B cell (primary cell): ENCODE measurements at regions not wholly inside any gene's neighbourhood (a gene's known extent, or its start where the extent isn't known, plus 50 kb on each side); places are given as distances from the start of the nearest gene placed in this dataset.

Experiments used
- EZH2 ChIP-seq: IDR thresholded peaks from 2 replicates; pipeline ENCODE4 v1.6.1; 2012; ENCODE audit warnings: borderline replicate concordance, low read depth, mild to moderate bottlenecking, moderate library complexity, low read length; ENCODE audit not compliant: insufficient read depth, poor library complexity, severe bottlenecking
- TF ChIP-seq, protein P1 (sequence below): fragments of 200-600 bp; IDR thresholded peaks from one replicate; pipeline ENCODE4 v1.8.0; 2022; ENCODE audit warnings: antibody characterized with exemption, mild to moderate bottlenecking

DNA sequence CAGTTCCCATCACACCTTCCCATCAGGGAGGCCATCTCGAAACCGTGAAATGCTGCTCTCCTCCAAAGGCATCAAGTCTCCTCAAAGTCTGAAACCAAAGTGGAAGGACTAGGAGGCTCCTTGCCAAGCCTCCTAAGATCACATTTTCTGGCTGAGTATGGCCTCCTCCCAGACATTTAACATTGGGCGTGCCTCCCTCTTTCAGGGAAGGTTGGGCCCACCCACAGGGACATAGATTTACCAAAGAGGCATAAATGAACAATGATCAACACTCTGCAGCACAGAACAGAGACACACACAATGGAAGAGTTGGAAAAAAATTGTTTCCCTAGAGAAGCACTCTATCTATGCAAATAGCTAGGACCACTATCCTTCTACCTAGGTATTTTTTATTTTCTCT lies 381.8 kb downstream of the MAFB start:
- TF ChIP-seq, protein P1, sequence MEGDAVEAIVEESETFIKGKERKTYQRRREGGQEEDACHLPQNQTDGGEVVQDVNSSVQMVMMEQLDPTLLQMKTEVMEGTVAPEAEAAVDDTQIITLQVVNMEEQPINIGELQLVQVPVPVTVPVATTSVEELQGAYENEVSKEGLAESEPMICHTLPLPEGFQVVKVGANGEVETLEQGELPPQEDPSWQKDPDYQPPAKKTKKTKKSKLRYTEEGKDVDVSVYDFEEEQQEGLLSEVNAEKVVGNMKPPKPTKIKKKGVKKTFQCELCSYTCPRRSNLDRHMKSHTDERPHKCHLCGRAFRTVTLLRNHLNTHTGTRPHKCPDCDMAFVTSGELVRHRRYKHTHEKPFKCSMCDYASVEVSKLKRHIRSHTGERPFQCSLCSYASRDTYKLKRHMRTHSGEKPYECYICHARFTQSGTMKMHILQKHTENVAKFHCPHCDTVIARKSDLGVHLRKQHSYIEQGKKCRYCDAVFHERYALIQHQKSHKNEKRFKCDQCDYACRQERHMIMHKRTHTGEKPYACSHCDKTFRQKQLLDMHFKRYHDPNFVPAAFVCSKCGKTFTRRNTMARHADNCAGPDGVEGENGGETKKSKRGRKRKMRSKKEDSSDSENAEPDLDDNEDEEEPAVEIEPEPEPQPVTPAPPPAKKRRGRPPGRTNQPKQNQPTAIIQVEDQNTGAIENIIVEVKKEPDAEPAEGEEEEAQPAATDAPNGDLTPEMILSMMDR, result no peak
- TF ChIP-seq EZH2, result no peak
